ENCODE measurements at regions not wholly inside any gene's neighbourhood (a gene's known extent, or its start where the extent isn't known, plus 50 kb on each side); places are given as distances from the start of the nearest gene placed in this dataset.

DNA sequence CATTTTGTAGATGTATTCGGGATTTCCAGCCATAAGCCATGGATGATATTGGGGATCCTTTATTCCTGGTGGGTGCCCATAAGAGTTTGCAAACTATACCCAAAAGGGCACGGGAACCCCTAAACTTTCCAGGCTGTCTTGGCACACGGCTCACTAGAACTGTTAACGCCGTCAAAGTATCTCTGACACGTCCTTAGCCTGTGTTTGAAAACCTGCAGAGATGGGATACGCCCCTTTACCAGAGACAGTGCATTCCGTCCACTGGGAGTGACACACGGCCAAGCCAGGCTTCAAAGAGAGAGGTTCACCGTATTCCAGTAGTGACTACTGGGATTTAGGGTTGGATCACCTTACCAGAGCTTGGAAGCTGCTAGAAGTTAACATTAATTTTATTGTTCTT, 95.0 kb downstream of the THBS2 start:
- Mint-ChIP-seq H3K4me3 (ENCODE audit: unreplicated experiment) (no peak overlapping the region), H3K9me3 (ENCODE audit: unreplicated experiment) (peaks cover 1% of the 10 kb centered on the region), H3K27ac (ENCODE audit: unreplicated experiment) (no peak overlapping the region), H3K36me3 (ENCODE audit: unreplicated experiment) (peaks cover 10% of the 10 kb centered on the region), H3K27me3 (ENCODE audit: unreplicated experiment) (peaks cover 1% of the 10 kb centered on the region), H3K4me1 (ENCODE audit: low read depth, unreplicated experiment) (no peaks in the 10 kb centered on the region)
- DNase-seq, result no peak
- TF ChIP-seq, protein P1, sequence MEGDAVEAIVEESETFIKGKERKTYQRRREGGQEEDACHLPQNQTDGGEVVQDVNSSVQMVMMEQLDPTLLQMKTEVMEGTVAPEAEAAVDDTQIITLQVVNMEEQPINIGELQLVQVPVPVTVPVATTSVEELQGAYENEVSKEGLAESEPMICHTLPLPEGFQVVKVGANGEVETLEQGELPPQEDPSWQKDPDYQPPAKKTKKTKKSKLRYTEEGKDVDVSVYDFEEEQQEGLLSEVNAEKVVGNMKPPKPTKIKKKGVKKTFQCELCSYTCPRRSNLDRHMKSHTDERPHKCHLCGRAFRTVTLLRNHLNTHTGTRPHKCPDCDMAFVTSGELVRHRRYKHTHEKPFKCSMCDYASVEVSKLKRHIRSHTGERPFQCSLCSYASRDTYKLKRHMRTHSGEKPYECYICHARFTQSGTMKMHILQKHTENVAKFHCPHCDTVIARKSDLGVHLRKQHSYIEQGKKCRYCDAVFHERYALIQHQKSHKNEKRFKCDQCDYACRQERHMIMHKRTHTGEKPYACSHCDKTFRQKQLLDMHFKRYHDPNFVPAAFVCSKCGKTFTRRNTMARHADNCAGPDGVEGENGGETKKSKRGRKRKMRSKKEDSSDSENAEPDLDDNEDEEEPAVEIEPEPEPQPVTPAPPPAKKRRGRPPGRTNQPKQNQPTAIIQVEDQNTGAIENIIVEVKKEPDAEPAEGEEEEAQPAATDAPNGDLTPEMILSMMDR (IDR thresholded peaks at IDR 0.05; ENCODE audit: partially characterized antibody, unreplicated experiment), result no peak

DNA sequence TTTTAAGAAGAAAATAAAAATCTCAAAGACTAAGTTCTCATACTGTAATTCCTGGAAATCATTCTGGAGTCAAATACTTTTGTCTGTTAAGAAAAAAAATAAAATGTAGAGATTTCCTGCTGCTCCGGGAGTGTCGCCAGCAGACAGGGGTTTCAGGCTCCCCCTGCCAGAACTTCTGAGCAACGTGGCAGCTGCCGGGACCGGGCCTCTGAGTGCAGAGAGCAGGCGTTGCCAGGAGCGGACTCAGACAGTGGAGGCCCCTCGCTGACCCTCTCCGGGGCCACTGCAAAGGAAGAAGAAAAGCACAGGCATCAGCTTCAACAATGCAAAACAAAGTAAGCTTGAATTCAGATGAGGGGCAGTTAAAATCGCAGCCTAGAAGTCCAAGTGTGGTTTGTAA, 95.5 kb downstream of the THBS2 start:
- Mint-ChIP-seq H3K9me3 (ENCODE audit: unreplicated experiment) (peaks cover 1% of the 10 kb centered on the region), H3K4me3 (ENCODE audit: unreplicated experiment) (no peak overlapping the region), H3K27ac (ENCODE audit: unreplicated experiment) (no peak overlapping the region), H3K36me3 (ENCODE audit: unreplicated experiment) (peaks cover 10% of the 10 kb centered on the region), H3K4me1 (ENCODE audit: low read depth, unreplicated experiment) (no peaks in the 10 kb centered on the region), H3K27me3 (ENCODE audit: unreplicated experiment) (peaks cover 1% of the 10 kb centered on the region)
- no peak for DNase-seq
- TF ChIP-seq, protein P1 (IDR thresholded peaks at IDR 0.05; ENCODE audit: partially characterized antibody, unreplicated experiment), result no peak

DNA sequence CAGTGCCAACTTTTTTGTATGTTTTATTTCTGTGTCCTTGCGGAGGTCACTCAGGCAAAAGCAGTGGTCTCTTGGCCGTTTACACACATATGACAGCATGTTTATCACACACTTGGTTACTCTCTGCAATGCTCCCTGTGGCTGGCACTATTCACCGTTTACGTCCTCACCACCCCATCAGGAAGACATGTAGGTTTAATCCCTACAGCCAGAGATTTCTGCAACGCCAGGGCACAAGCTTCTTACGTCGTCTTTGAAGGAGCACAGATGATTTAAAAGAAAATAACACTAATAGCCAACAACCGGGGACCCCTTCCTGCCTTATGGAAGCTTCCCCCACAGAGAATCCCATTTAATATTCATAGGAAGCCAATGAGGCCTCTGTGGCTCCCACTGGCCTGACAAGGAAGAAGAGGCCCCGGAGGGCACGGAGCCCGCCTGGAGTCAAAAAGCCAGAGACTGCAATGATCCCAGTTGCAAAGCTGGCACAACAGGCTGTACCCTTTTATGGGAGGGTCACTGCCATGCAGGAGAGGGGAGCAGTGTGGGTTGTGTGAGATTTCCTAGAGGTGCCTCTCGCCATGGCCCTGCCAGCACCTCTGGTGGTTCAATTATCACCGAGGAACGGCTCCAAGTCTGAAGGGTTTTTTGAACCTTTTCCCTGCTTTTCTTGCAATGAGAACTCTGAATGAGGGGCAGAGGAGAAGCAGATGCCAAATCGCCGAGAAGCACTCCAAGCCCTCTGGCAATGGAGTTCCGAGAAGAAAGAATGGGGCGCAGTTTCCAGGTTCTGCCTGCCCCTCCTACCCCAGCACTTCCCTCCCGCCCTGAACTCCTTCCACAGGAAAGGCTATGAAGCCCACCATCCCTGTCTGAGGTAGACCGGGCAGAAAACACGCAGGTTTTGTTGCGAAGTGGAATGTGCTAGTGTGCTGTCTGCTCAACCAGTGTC, 96.2 kb downstream of the THBS2 start:
- Mint-ChIP-seq H3K4me3 (ENCODE audit: unreplicated experiment) (no peak overlapping the region), H3K27me3 (ENCODE audit: unreplicated experiment) (peaks cover 1% of the 10 kb centered on the region), H3K4me1 (ENCODE audit: low read depth, unreplicated experiment) (no peaks in the 10 kb centered on the region), H3K27ac (ENCODE audit: unreplicated experiment) (no peak overlapping the region), H3K9me3 (ENCODE audit: unreplicated experiment) (peaks cover 1% of the 10 kb centered on the region), H3K36me3 (ENCODE audit: unreplicated experiment) (peaks cover 10% of the 10 kb centered on the region)
- TF ChIP-seq, protein P1 (IDR thresholded peaks at IDR 0.05; ENCODE audit: partially characterized antibody, unreplicated experiment), result no peak
- no peak for DNase-seq

DNA sequence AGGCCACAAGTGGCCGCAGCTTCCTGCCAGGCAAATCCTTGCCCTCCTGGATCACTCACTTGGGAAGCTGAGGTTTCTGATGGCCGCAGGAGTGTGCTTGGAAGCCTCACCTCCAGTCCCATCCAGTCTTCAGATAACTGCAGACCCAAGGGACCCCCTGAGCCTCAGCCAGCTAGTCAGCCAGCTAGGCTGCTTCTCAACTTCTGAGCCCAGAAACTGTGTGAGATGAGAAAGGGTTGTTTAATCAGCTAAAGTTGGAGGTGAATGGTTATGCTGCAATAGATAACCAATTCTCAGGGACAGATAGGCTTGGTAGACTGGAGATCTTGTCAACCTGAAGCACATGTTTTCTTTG, 96.9 kb downstream of the THBS2 start:
- TF ChIP-seq, protein P1 (IDR thresholded peaks at IDR 0.05; ENCODE audit: partially characterized antibody, unreplicated experiment), result no peak
- no peak overlapping the region for H3K4me3 Mint-ChIP-seq (ENCODE audit: unreplicated experiment)
- peaks cover 1% of the 10 kb centered on the region for H3K9me3 Mint-ChIP-seq (ENCODE audit: unreplicated experiment)
- peaks cover 10% of the 10 kb centered on the region for H3K36me3 Mint-ChIP-seq (ENCODE audit: unreplicated experiment)
- no peak for DNase-seq
- no peaks in the 10 kb centered on the region for H3K27me3 Mint-ChIP-seq (ENCODE audit: unreplicated experiment)
- H3K27ac Mint-ChIP-seq (ENCODE audit: unreplicated experiment), result no peak overlapping the region
- no peaks in the 10 kb centered on the region for H3K4me1 Mint-ChIP-seq (ENCODE audit: low read depth, unreplicated experiment)

DNA sequence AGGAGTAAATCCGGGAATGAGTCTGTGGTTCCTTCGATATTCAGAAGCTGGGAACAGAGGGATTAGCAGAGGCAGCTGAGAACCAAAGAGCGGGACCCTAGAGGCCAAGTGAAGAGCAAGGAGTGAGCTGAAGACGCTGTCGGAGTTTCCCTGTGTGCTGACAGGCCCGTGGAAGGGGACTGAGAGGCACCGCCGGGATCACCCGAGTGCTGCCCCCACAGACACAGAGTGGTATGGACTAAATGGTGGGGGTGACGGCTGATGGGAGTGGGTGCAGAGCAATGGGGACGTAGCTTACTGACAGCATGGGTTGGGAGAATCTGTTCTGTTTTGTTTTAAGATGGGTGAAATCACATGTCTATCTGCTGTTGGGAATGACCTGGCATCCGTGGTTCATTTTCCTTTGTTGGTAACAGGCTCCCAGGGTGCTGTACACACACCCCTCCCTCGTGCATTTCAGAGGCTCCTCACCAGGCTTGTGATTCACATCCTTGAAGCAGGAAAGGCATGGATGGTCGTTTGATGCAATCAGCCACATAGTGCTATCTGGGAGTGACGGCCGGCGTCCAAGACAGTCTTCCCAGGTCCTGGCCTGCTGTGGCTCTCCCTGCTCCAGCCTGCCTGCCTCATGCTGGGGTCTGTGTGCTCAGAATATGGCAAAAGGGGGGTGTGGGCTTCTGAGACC, 97.4 kb downstream of the THBS2 start:
- H3K4me3 Mint-ChIP-seq (ENCODE audit: unreplicated experiment), result no peak overlapping the region
- H3K36me3 Mint-ChIP-seq (ENCODE audit: unreplicated experiment), result peaks cover 10% of the 10 kb centered on the region
- TF ChIP-seq, protein P1 (IDR thresholded peaks at IDR 0.05; ENCODE audit: partially characterized antibody, unreplicated experiment), result no peak
- H3K4me1 Mint-ChIP-seq (ENCODE audit: low read depth, unreplicated experiment), result no peaks in the 10 kb centered on the region
- no peak overlapping the region for H3K27ac Mint-ChIP-seq (ENCODE audit: unreplicated experiment)
- DNase-seq, result no peak
- no peaks in the 10 kb centered on the region for H3K27me3 Mint-ChIP-seq (ENCODE audit: unreplicated experiment)
- H3K9me3 Mint-ChIP-seq (ENCODE audit: unreplicated experiment), result peaks cover 1% of the 10 kb centered on the region
